H9 (cell line): ENCODE measurements at regions not wholly inside any gene's neighbourhood (a gene's known extent, or its start where the extent isn't known, plus 50 kb on each side); places are given as distances from the start of the nearest gene placed in this dataset.

ENCODE experiments used
- DNase-seq: peaks from one replicate; pipeline ENCODE4 v3.0.0-alpha.2; 2017
- H2AFZ ChIP-seq: one replicate; pipeline ENCODE4 v1.6.1; 2013; ENCODE audit warnings: mild to moderate bottlenecking, low read length, control low read depth, moderate library complexity
- H2AK5ac ChIP-seq: 2 replicates; pipeline ENCODE4 v1.6.1; 2013; ENCODE audit warnings: low read length, control low read depth, mixed read lengths; ENCODE audit not compliant: insufficient read length
- H2BK120ac ChIP-seq: one replicate; pipeline ENCODE4 v1.6.1; 2013; ENCODE audit warnings: low read depth, mild to moderate bottlenecking, low read length, control low read depth, inconsistent platforms; ENCODE audit not compliant: poor library complexity, severe bottlenecking
- H2BK12ac ChIP-seq: 2 replicates; pipeline ENCODE4 v1.6.1; 2013; ENCODE audit warnings: low read length, control low read depth, mixed read lengths, low read depth; ENCODE audit not compliant: insufficient read length
- H2BK15ac ChIP-seq: 2 replicates; pipeline ENCODE4 v1.6.1; 2013; ENCODE audit warnings: low read depth, low read length, control low read depth
- H2BK20ac ChIP-seq: one replicate; pipeline ENCODE4 v1.6.1; 2013; ENCODE audit warnings: low read depth, mild to moderate bottlenecking, low read length, control low read depth, inconsistent platforms; ENCODE audit not compliant: poor library complexity, severe bottlenecking
- H2BK5ac ChIP-seq: 2 replicates; pipeline ENCODE4 v1.6.1; 2013; ENCODE audit warnings: low read length, control low read depth, mixed read lengths; ENCODE audit not compliant: insufficient read length
- H3K14ac ChIP-seq: 2 replicates; pipeline ENCODE4 v1.6.1; 2013; ENCODE audit warnings: low read length, control low read depth; ENCODE audit not compliant: insufficient read depth
- H3K18ac ChIP-seq: 2 replicates; pipeline ENCODE4 v1.6.1; 2013; ENCODE audit warnings: low read depth, mild to moderate bottlenecking, mixed read lengths, low read length, control low read depth; ENCODE audit not compliant: insufficient read length
- H3K23ac ChIP-seq: 2 replicates; pipeline ENCODE4 v1.6.1; 2013; ENCODE audit warnings: low read length, control low read depth, mixed read lengths, low read depth; ENCODE audit not compliant: insufficient read length
- H3K23me2 ChIP-seq: 2 replicates; pipeline ENCODE4 v1.6.1; 2013; ENCODE audit warnings: low read depth, mild to moderate bottlenecking, mixed read lengths, low read length, control low read depth; ENCODE audit not compliant: insufficient read length, poor library complexity, severe bottlenecking
- H3K27ac ChIP-seq: 2 replicates; pipeline ENCODE4 v1.5.1; 2013; ENCODE audit warnings: low read length, control low read depth, mixed read lengths, low read depth; ENCODE audit not compliant: insufficient read length
- H3K27me3 ChIP-seq: 2 replicates; pipeline ENCODE4 v1.6.1; 2013; ENCODE audit warnings: low read length, control low read depth, inconsistent platforms; ENCODE audit not compliant: insufficient read depth
- H3K4ac ChIP-seq: 2 replicates; pipeline ENCODE4 v1.6.1; 2013; ENCODE audit warnings: low read depth, mild to moderate bottlenecking, control low read depth, inconsistent platforms, low read length, moderate library complexity
- H3K4me1 ChIP-seq: 2 replicates; pipeline ENCODE4 v1.6.1; 2013; ENCODE audit warnings: low read length, control low read depth, inconsistent platforms; ENCODE audit not compliant: insufficient read depth
- H3K4me2 ChIP-seq: 2 replicates; pipeline ENCODE4 v1.6.1; 2013; ENCODE audit warnings: low read length, control low read depth, mixed read lengths; ENCODE audit not compliant: insufficient read length, insufficient read depth
- H3K56ac ChIP-seq: 2 replicates; pipeline ENCODE4 v1.6.1; 2013; ENCODE audit warnings: low read depth, mild to moderate bottlenecking, mixed read lengths, low read length, control low read depth; ENCODE audit not compliant: insufficient read length
- H3K79me1 ChIP-seq: 2 replicates; pipeline ENCODE4 v1.6.1; 2013; ENCODE audit warnings: low read depth, mild to moderate bottlenecking, moderate library complexity, low read length, control low read depth, inconsistent platforms; ENCODE audit not compliant: insufficient read depth, poor library complexity, severe bottlenecking
- H3K79me2 ChIP-seq: 2 replicates; pipeline ENCODE4 v1.6.1; 2013; ENCODE audit warnings: low read length, control low read depth, inconsistent platforms; ENCODE audit not compliant: insufficient read depth
- H3K9ac ChIP-seq: 2 replicates; pipeline ENCODE4 v1.6.1; 2013; ENCODE audit warnings: low read length, control low read depth, mixed read lengths; ENCODE audit not compliant: insufficient read length; ENCODE audit errors: extremely low read depth
- H3K9me3 ChIP-seq: one replicate; pipeline ENCODE4 v1.6.1; 2013; ENCODE audit warnings: low read depth, low read length, inconsistent platforms; ENCODE audit not compliant: control insufficient read depth
- H3T11ph ChIP-seq: one replicate; pipeline ENCODE4 v1.6.1; 2013; ENCODE audit warnings: mild to moderate bottlenecking, low read length, control low read depth, inconsistent platforms
- H4K20me1 ChIP-seq: one replicate; pipeline ENCODE4 v1.6.1; 2013; ENCODE audit not compliant: control insufficient read depth, insufficient read length, insufficient read depth
- H4K5ac ChIP-seq: 2 replicates; pipeline ENCODE4 v1.6.1; 2013; ENCODE audit warnings: low read depth, mild to moderate bottlenecking, mixed read lengths, low read length, control low read depth; ENCODE audit not compliant: insufficient read length
- H4K8ac ChIP-seq: replicated peaks from 2 replicates; pipeline ENCODE4 v1.6.1; 2013; ENCODE audit warnings: low read length, control low read depth, mixed read lengths, low read depth; ENCODE audit not compliant: insufficient read length
- H4K91ac ChIP-seq: 2 replicates; pipeline ENCODE4 v1.6.1; 2013; ENCODE audit warnings: low read depth, mild to moderate bottlenecking, moderate library complexity, mixed read lengths, low read length, control low read depth; ENCODE audit not compliant: insufficient read length
- H3K27ac Mint-ChIP-seq, 3 experiments: 2 replicates in 2 of 3; 3 replicates in 1 of 3; pipeline ENCODE4 v1.8.0; 2020 to 2021; ENCODE audit warnings: mixed read lengths in 3 of 3, mild to moderate bottlenecking in 1 of 3, moderate library complexity in 1 of 3
- H3K27me3 Mint-ChIP-seq: 2 replicates; pipeline ENCODE4 v1.8.0; 2021; ENCODE audit warnings: low read depth, mild to moderate bottlenecking, moderate library complexity, mixed read lengths
- H3K36me3 Mint-ChIP-seq, 3 experiments: 2 replicates in 2 of 3; 3 replicates in 1 of 3; pipeline ENCODE4 v1.8.0; 2020 to 2021; ENCODE audit warnings: low read depth in 3 of 3, mixed read lengths in 3 of 3; ENCODE audit not compliant: insufficient read depth in 1 of 3
- H3K4me1 Mint-ChIP-seq, 2 experiments: 2 replicates each; pipeline ENCODE4 v1.8.0; 2020; ENCODE audit warnings: mixed read lengths in 2 of 2
- H3K4me3 Mint-ChIP-seq, 2 experiments: 2 replicates in 1 of 2; 3 replicates in 1 of 2; pipeline ENCODE4 v1.8.0; 2020 to 2021; ENCODE audit warnings: mild to moderate bottlenecking in 2 of 2, mixed read lengths in 2 of 2, moderate library complexity in 1 of 2
- H3K9me3 Mint-ChIP-seq, 2 experiments: 2 replicates in 1 of 2; 3 replicates in 1 of 2; pipeline ENCODE4 v1.8.0; 2020; ENCODE audit warnings: mild to moderate bottlenecking in 2 of 2, mixed read lengths in 2 of 2, moderate library complexity in 1 of 2
- CTCF ChIP-seq: fragments of 200-600 bp; sonication (generic); conservative IDR thresholded peaks from 3 replicates; pipeline ENCODE4 v1.8.0; 2021; ENCODE audit warnings: antibody characterized with exemption, mild to moderate bottlenecking
- WGBS: extraction: QIAGEN DNeasy Blood & Tissue Kit; methylation state at CpG from one replicate; pipeline ENCODE4 v1.1.7; 2013; ENCODE audit warnings: missing lambda C conversion rate, low lambda C conversion rate, mixed read lengths; ENCODE audit not compliant: insufficient read length; ENCODE audit errors: extremely low coverage; 5-methylcytosine and 5-hydroxymethylcytosine counted together

- peak overlapping the region; percentile 56 for H3K4me2 ChIP-seq
- H2BK120ac ChIP-seq: no peak overlapping the region
- peaks cover 6% of the 10 kb centered on the region for H3K23me2 ChIP-seq
- Mint-ChIP-seq H3K4me3 (peak overlapping the region; percentile 77 to 84), H3K4me1 (peaks cover 19 to 20% of the 10 kb centered on the region in 2 experiments), H3K36me3 (no peaks in the 10 kb centered on the region), H3K27ac (peak overlapping the region; percentile 13 to 98 (median 98); a peak in 5 of 7 replicates), H3K27me3 (peaks cover 13% of the 10 kb centered on the region), H3K9me3 (no peaks in the 10 kb centered on the region)
- peak overlapping the region; percentile 68; the same call in 1 of the 2 replicates for H3K14ac ChIP-seq
- H2BK12ac ChIP-seq: no peak overlapping the region
- H3K4ac ChIP-seq: no peak overlapping the region
- H3K27me3 ChIP-seq: no peaks in the 10 kb centered on the region
- peaks cover 9% of the 10 kb centered on the region for H3K4me1 ChIP-seq
- no peaks in the 10 kb centered on the region for H3K79me1 ChIP-seq
- WGBS: no CpG with 5 or more reads among the region's 10 CpGs
- H4K91ac ChIP-seq: no peak overlapping the region
- no peak overlapping the region for H3K56ac ChIP-seq
- H2AFZ ChIP-seq: no peak overlapping the region
- H3K23ac ChIP-seq: no peak overlapping the region
- H2BK20ac ChIP-seq: no peak overlapping the region
- H3T11ph ChIP-seq: no peak overlapping the region
- H3K18ac ChIP-seq: peak overlapping the region; percentile 59
- H3K27ac ChIP-seq: peak overlapping the region; percentile 1
- no peak for TF ChIP-seq CTCF
- H3K79me2 ChIP-seq: no peaks in the 10 kb centered on the region
- peak overlapping the region; percentile 50 for H3K9ac ChIP-seq
- no peaks in the 10 kb centered on the region for H4K20me1 ChIP-seq
- no peaks in the 10 kb centered on the region for H3K9me3 ChIP-seq
- H2BK15ac ChIP-seq: no peak overlapping the region
- no peak overlapping the region for H2BK5ac ChIP-seq
- H4K5ac ChIP-seq: no peak overlapping the region
- DNase-seq: no peak
- H2AK5ac ChIP-seq: no peak overlapping the region
- H4K8ac ChIP-seq: no peak overlapping the region
Measured at GRCh38 chr3:188948281-188948996, 223.3 kb upstream of the TPRG1 start.
